ENCODE measurements at regions not wholly inside any gene's neighbourhood (a gene's known extent, or its start where the extent isn't known, plus 50 kb on each side); places are given as distances from the start of the nearest gene placed in this dataset.

GRCh38 chr12:23193552-23193951, 568.6 kb downstream of the ETNK1 start:
- no peak overlapping the region for H3K27ac Mint-ChIP-seq
- H3K27me3 Mint-ChIP-seq (ENCODE audit: low read depth in 2 of 2), result no peaks in the 10 kb centered on the region
- WGBS (ENCODE audit: insufficient coverage), result 94% methylated on average over 2 of the region's 2 CpGs
- ATAC-seq (no peak), DNase-seq (no peak)
- no peak for TF ChIP-seq CTCF (IDR thresholded peaks at IDR 0.05)
- Histone ChIP-seq H3K4me3 (ENCODE audit: low read length) (no peak overlapping the region), H3K27ac (ENCODE audit: low read length) (no peak overlapping the region), H3K9me3 (ENCODE audit: control insufficient read depth, insufficient read depth, low read length) (no peaks in the 10 kb centered on the region), H3K4me1 (ENCODE audit: control insufficient read depth, insufficient read depth, low read length) (no peaks in the 10 kb centered on the region), H3K27me3 (ENCODE audit: control insufficient read depth, insufficient read depth, low read length) (no peaks in the 10 kb centered on the region), H3K36me3 (ENCODE audit: control insufficient read depth, insufficient read depth, low read length) (no peaks in the 10 kb centered on the region)
- intact Hi-C loops (cut with micrococcal nuclease), result no loop called here
- no peak overlapping the region for H3K4me3 Mint-ChIP-seq
- H3K36me3 Mint-ChIP-seq, result no peaks in the 10 kb centered on the region
- H3K9me3 Mint-ChIP-seq, result peaks cover 0 to 4% of the 10 kb centered on the region in 2 donors
- no peaks in the 10 kb centered on the region for H3K4me1 Mint-ChIP-seq

- H3K27me3 Mint-ChIP-seq (ENCODE audit: low read depth in 2 of 2), result no peaks in the 10 kb centered on the region
- no peaks in the 10 kb centered on the region for H3K36me3 Mint-ChIP-seq
- intact Hi-C loops (cut with micrococcal nuclease), result no loop called here
Observed at GRCh38 chr12:23197266-23197665, 572.3 kb downstream of the ETNK1 start.

DNA sequence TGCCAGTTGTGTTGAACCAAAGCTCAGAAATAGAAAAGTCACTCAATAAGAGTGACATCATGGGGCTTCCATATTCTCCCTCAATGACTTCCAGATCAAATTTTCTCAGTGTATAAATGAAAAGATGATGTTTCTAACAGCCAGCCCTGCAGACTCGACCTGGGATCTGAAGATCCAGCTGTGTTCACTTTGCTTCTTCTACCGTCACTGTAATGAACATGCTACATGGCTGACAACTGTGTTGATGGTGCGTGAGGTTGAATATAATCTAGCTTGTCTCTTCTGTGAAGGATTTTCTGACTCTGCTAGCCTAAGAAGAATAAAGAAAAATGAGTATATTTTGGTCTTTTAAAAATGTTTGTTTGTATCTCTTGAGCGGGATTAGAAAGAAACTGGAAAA, 577.8 kb downstream of the ETNK1 start:
- H3K27me3 Mint-ChIP-seq (ENCODE audit: low read depth in 2 of 2), result peaks cover 0 to 3% of the 10 kb centered on the region in 2 donors
- Histone ChIP-seq H3K36me3 (ENCODE audit: control insufficient read depth, insufficient read depth, low read length) (no peaks in the 10 kb centered on the region), H3K4me1 (ENCODE audit: control insufficient read depth, insufficient read depth, low read length) (no peaks in the 10 kb centered on the region), H3K27ac (ENCODE audit: low read length) (no peak overlapping the region), H3K4me3 (ENCODE audit: low read length) (no peak overlapping the region), H3K27me3 (ENCODE audit: control insufficient read depth, insufficient read depth, low read length) (no peaks in the 10 kb centered on the region), H3K9me3 (ENCODE audit: control insufficient read depth, insufficient read depth, low read length) (no peaks in the 10 kb centered on the region)
- no peak overlapping the region for H3K27ac Mint-ChIP-seq
- TF ChIP-seq CTCF (IDR thresholded peaks at IDR 0.05), result no peak
- intact Hi-C loops (cut with micrococcal nuclease), result no loop called here
- no peak for DNase-seq
- 75% methylated on average over 3 of the region's 4 CpGs for WGBS (ENCODE audit: insufficient coverage)
- no peaks in the 10 kb centered on the region for H3K9me3 Mint-ChIP-seq
- no peaks in the 10 kb centered on the region for H3K4me1 Mint-ChIP-seq
- H3K36me3 Mint-ChIP-seq, result no peaks in the 10 kb centered on the region
- no peak overlapping the region for H3K4me3 Mint-ChIP-seq
- no peak for ATAC-seq

More at GRCh38 chr12:23197266-23197665, 572.3 kb downstream of the ETNK1 start:
- TF ChIP-seq CTCF (IDR thresholded peaks at IDR 0.05), result no peak
- no peak overlapping the region for H3K27ac Mint-ChIP-seq
- H3K9me3 Mint-ChIP-seq, result peaks cover 0 to 4% of the 10 kb centered on the region in 2 donors
- no peak overlapping the region for H3K4me3 ChIP-seq (ENCODE audit: low read length)
- no peaks in the 10 kb centered on the region for H3K4me1 ChIP-seq (ENCODE audit: control insufficient read depth, insufficient read depth, low read length)
- no peaks in the 10 kb centered on the region for H3K36me3 ChIP-seq (ENCODE audit: control insufficient read depth, insufficient read depth, low read length)
- H3K9me3 ChIP-seq (ENCODE audit: control insufficient read depth, insufficient read depth, low read length), result no peaks in the 10 kb centered on the region
- no peaks in the 10 kb centered on the region for H3K4me1 Mint-ChIP-seq
- no peaks in the 10 kb centered on the region for H3K27me3 ChIP-seq (ENCODE audit: control insufficient read depth, insufficient read depth, low read length)
- 85% methylated on average over 4 of the region's 4 CpGs for WGBS (ENCODE audit: insufficient coverage)
- DNase-seq (no peak), ATAC-seq (no peak)
- H3K27ac ChIP-seq (ENCODE audit: low read length), result no peak overlapping the region
- H3K4me3 Mint-ChIP-seq, result no peak overlapping the region
